ENCODE measurements at regions not wholly inside any gene's neighbourhood (a gene's known extent, or its start where the extent isn't known, plus 50 kb on each side); places are given as distances from the start of the nearest gene placed in this dataset.

- H3K27me3 ChIP-seq (ENCODE audit: control insufficient read depth in 5 of 5, insufficient read depth in 4 of 5, low read length in 5 of 5), result no peaks in the 10 kb centered on the region
- no peaks in the 10 kb centered on the region for H3K9me3 ChIP-seq (ENCODE audit: control insufficient read depth in 5 of 5, low read length in 5 of 5)
- no peak overlapping the region for H3K9ac ChIP-seq (ENCODE audit: low read length in 5 of 5)
- H3K4me3 ChIP-seq (ENCODE audit: low read depth in 1 of 5, low read length in 5 of 5), result no peak overlapping the region
- H3K36me3 ChIP-seq (ENCODE audit: control insufficient read depth in 5 of 5, insufficient read depth in 5 of 5, low read length in 5 of 5), result no peaks in the 10 kb centered on the region
- no peak overlapping the region for H3K27ac ChIP-seq (ENCODE audit: low read depth, low read length)
- peaks cover 0 to 2% (median 0%) of the 10 kb centered on the region in 5 donors for H3K4me1 ChIP-seq (ENCODE audit: control insufficient read depth in 5 of 5, insufficient read depth in 5 of 5, low read length in 5 of 5)
Measured at GRCh38 chr6:164000276-164000675, 585.8 kb downstream of the QKI start.

GRCh38 chr6:163999475-164000125 is 585.1 kb downstream of the QKI start:
- Histone ChIP-seq H3K27ac (ENCODE audit: low read depth, low read length) (no peak overlapping the region), H3K36me3 (ENCODE audit: control insufficient read depth in 5 of 5, insufficient read depth in 5 of 5, low read length in 5 of 5) (no peaks in the 10 kb centered on the region), H3K27me3 (ENCODE audit: control insufficient read depth in 5 of 5, insufficient read depth in 4 of 5, low read length in 5 of 5) (no peaks in the 10 kb centered on the region), H3K4me3 (ENCODE audit: low read depth in 1 of 5, low read length in 5 of 5) (no peak overlapping the region), H3K9ac (ENCODE audit: low read length in 5 of 5) (no peak overlapping the region), H3K9me3 (ENCODE audit: control insufficient read depth in 5 of 5, low read length in 5 of 5) (no peaks in the 10 kb centered on the region), H3K4me1 (ENCODE audit: control insufficient read depth in 5 of 5, insufficient read depth in 5 of 5, low read length in 5 of 5) (peaks cover 0 to 2% (median 0%) of the 10 kb centered on the region in 5 donors)

- H3K27ac ChIP-seq (ENCODE audit: low read depth, low read length), result no peak overlapping the region
- no peaks in the 10 kb centered on the region for H3K36me3 ChIP-seq (ENCODE audit: control insufficient read depth in 5 of 5, insufficient read depth in 5 of 5, low read length in 5 of 5)
- no peaks in the 10 kb centered on the region for H3K27me3 ChIP-seq (ENCODE audit: control insufficient read depth in 5 of 5, insufficient read depth in 4 of 5, low read length in 5 of 5)
- H3K9me3 ChIP-seq (ENCODE audit: control insufficient read depth in 5 of 5, low read length in 5 of 5), result no peaks in the 10 kb centered on the region
- no peak overlapping the region for H3K9ac ChIP-seq (ENCODE audit: low read length in 5 of 5)
- no peak overlapping the region for H3K4me3 ChIP-seq (ENCODE audit: low read depth in 1 of 5, low read length in 5 of 5)
- peaks cover 0 to 2% (median 0%) of the 10 kb centered on the region in 5 donors for H3K4me1 ChIP-seq (ENCODE audit: control insufficient read depth in 5 of 5, insufficient read depth in 5 of 5, low read length in 5 of 5)
Measured at GRCh38 chr6:163998496-163998895, 584.0 kb downstream of the QKI start.

GRCh38 chr6:163996491-163996890 is 582.0 kb downstream of the QKI start:
- Histone ChIP-seq H3K9me3 (ENCODE audit: control insufficient read depth in 5 of 5, low read length in 5 of 5) (no peaks in the 10 kb centered on the region), H3K27ac (ENCODE audit: low read depth, low read length) (no peak overlapping the region), H3K36me3 (ENCODE audit: control insufficient read depth in 5 of 5, insufficient read depth in 5 of 5, low read length in 5 of 5) (no peaks in the 10 kb centered on the region), H3K9ac (ENCODE audit: low read length in 5 of 5) (no peak overlapping the region), H3K4me1 (ENCODE audit: control insufficient read depth in 5 of 5, insufficient read depth in 5 of 5, low read length in 5 of 5) (peaks cover 0 to 2% (median 0%) of the 10 kb centered on the region in 5 donors), H3K4me3 (ENCODE audit: low read depth in 1 of 5, low read length in 5 of 5) (no peak overlapping the region), H3K27me3 (ENCODE audit: control insufficient read depth in 5 of 5, insufficient read depth in 4 of 5, low read length in 5 of 5) (no peaks in the 10 kb centered on the region)

- H3K4me1 ChIP-seq (ENCODE audit: control insufficient read depth in 5 of 5, insufficient read depth in 5 of 5, low read length in 5 of 5), result no peaks in the 10 kb centered on the region
- H3K27ac ChIP-seq (ENCODE audit: low read depth, low read length), result no peak overlapping the region
- no peak overlapping the region for H3K4me3 ChIP-seq (ENCODE audit: low read depth in 1 of 5, low read length in 5 of 5)
- no peaks in the 10 kb centered on the region for H3K36me3 ChIP-seq (ENCODE audit: control insufficient read depth in 5 of 5, insufficient read depth in 5 of 5, low read length in 5 of 5)
- no peak overlapping the region for H3K9ac ChIP-seq (ENCODE audit: low read length in 5 of 5)
- no peaks in the 10 kb centered on the region for H3K27me3 ChIP-seq (ENCODE audit: control insufficient read depth in 5 of 5, insufficient read depth in 4 of 5, low read length in 5 of 5)
- no peaks in the 10 kb centered on the region for H3K9me3 ChIP-seq (ENCODE audit: control insufficient read depth in 5 of 5, low read length in 5 of 5)
Measured at GRCh38 chr6:163994566-163994965, 580.0 kb downstream of the QKI start.

- Histone ChIP-seq H3K36me3 (ENCODE audit: control insufficient read depth in 5 of 5, insufficient read depth in 5 of 5, low read length in 5 of 5) (no peaks in the 10 kb centered on the region), H3K4me1 (ENCODE audit: control insufficient read depth in 5 of 5, insufficient read depth in 5 of 5, low read length in 5 of 5) (no peaks in the 10 kb centered on the region), H3K4me3 (ENCODE audit: low read depth in 1 of 5, low read length in 5 of 5) (no peak overlapping the region), H3K9me3 (ENCODE audit: control insufficient read depth in 5 of 5, low read length in 5 of 5) (no peaks in the 10 kb centered on the region), H3K9ac (ENCODE audit: low read length in 5 of 5) (no peak overlapping the region), H3K27me3 (ENCODE audit: control insufficient read depth in 5 of 5, insufficient read depth in 4 of 5, low read length in 5 of 5) (no peaks in the 10 kb centered on the region), H3K27ac (ENCODE audit: low read depth, low read length) (no peak overlapping the region)
Measured at GRCh38 chr6:163992701-163993100, 578.2 kb downstream of the QKI start.

GRCh38 chr6:163992056-163992455 is 577.5 kb downstream of the QKI start:
- Histone ChIP-seq H3K36me3 (ENCODE audit: control insufficient read depth in 5 of 5, insufficient read depth in 5 of 5, low read length in 5 of 5) (no peaks in the 10 kb centered on the region), H3K4me3 (ENCODE audit: low read depth in 1 of 5, low read length in 5 of 5) (no peak overlapping the region), H3K27me3 (ENCODE audit: control insufficient read depth in 5 of 5, insufficient read depth in 4 of 5, low read length in 5 of 5) (no peaks in the 10 kb centered on the region), H3K27ac (ENCODE audit: low read depth, low read length) (no peak overlapping the region), H3K9me3 (ENCODE audit: control insufficient read depth in 5 of 5, low read length in 5 of 5) (no peaks in the 10 kb centered on the region), H3K4me1 (ENCODE audit: control insufficient read depth in 5 of 5, insufficient read depth in 5 of 5, low read length in 5 of 5) (no peaks in the 10 kb centered on the region), H3K9ac (ENCODE audit: low read length in 5 of 5) (no peak overlapping the region)

GRCh38 chr6:163991321-163991720 is 576.8 kb downstream of the QKI start:
- Histone ChIP-seq H3K36me3 (ENCODE audit: control insufficient read depth in 5 of 5, insufficient read depth in 5 of 5, low read length in 5 of 5) (no peaks in the 10 kb centered on the region), H3K9me3 (ENCODE audit: control insufficient read depth in 5 of 5, low read length in 5 of 5) (no peaks in the 10 kb centered on the region), H3K9ac (ENCODE audit: low read length in 5 of 5) (no peak overlapping the region), H3K27ac (ENCODE audit: low read depth, low read length) (no peak overlapping the region), H3K4me1 (ENCODE audit: control insufficient read depth in 5 of 5, insufficient read depth in 5 of 5, low read length in 5 of 5) (no peaks in the 10 kb centered on the region), H3K4me3 (ENCODE audit: low read depth in 1 of 5, low read length in 5 of 5) (no peak overlapping the region), H3K27me3 (ENCODE audit: control insufficient read depth in 5 of 5, insufficient read depth in 4 of 5, low read length in 5 of 5) (no peaks in the 10 kb centered on the region)

GRCh38 chr6:163986313-163986712 is 571.8 kb downstream of the QKI start:
- no peaks in the 10 kb centered on the region for H3K36me3 ChIP-seq (ENCODE audit: control insufficient read depth in 5 of 5, insufficient read depth in 5 of 5, low read length in 5 of 5)
- no peaks in the 10 kb centered on the region for H3K4me1 ChIP-seq (ENCODE audit: control insufficient read depth in 5 of 5, insufficient read depth in 5 of 5, low read length in 5 of 5)
- H3K27me3 ChIP-seq (ENCODE audit: control insufficient read depth in 5 of 5, insufficient read depth in 4 of 5, low read length in 5 of 5), result peaks cover 0 to 2% (median 0%) of the 10 kb centered on the region in 5 donors
- no peaks in the 10 kb centered on the region for H3K9me3 ChIP-seq (ENCODE audit: control insufficient read depth in 5 of 5, low read length in 5 of 5)
- no peak overlapping the region for H3K9ac ChIP-seq (ENCODE audit: low read length in 5 of 5)
- H3K27ac ChIP-seq (ENCODE audit: low read depth, low read length), result no peak overlapping the region
- no peak overlapping the region for H3K4me3 ChIP-seq (ENCODE audit: low read depth in 1 of 5, low read length in 5 of 5)

- Histone ChIP-seq H3K36me3 (ENCODE audit: control insufficient read depth in 5 of 5, insufficient read depth in 5 of 5, low read length in 5 of 5) (no peaks in the 10 kb centered on the region), H3K9me3 (ENCODE audit: control insufficient read depth in 5 of 5, low read length in 5 of 5) (no peaks in the 10 kb centered on the region), H3K4me1 (ENCODE audit: control insufficient read depth in 5 of 5, insufficient read depth in 5 of 5, low read length in 5 of 5) (no peaks in the 10 kb centered on the region), H3K27ac (ENCODE audit: low read depth, low read length) (no peak overlapping the region), H3K9ac (ENCODE audit: low read length in 5 of 5) (no peak overlapping the region), H3K27me3 (ENCODE audit: control insufficient read depth in 5 of 5, insufficient read depth in 4 of 5, low read length in 5 of 5) (peaks cover 0 to 2% (median 0%) of the 10 kb centered on the region in 5 donors), H3K4me3 (ENCODE audit: low read depth in 1 of 5, low read length in 5 of 5) (no peak overlapping the region)
Measured at GRCh38 chr6:163985710-163986109, 571.2 kb downstream of the QKI start.

Data from subcutaneous abdominal adipose tissue (tissue), 5 donors.